Astrocyte (in vitro differentiated cells and primary cell): ENCODE measurements at regions not wholly inside any gene's neighbourhood (a gene's known extent, or its start where the extent isn't known, plus 50 kb on each side); places are given as distances from the start of the nearest gene placed in this dataset.

Experiments used
- DNase-seq: peaks from one replicate; pipeline ENCODE4 v3.0.0-alpha.2; 2010; ENCODE audit warnings: low read depth
- FAIRE-seq: peaks from 2 replicates; lab custom pipeline; 2011; peaks lifted over from hg19 to GRCh38; lab: Jason Lieb, UNC
- H2AFZ ChIP-seq: 2 replicates; pipeline ENCODE4 v1.6.0; 2012; ENCODE audit warnings: low read depth, low read length, inconsistent platforms
- H3K27ac ChIP-seq: 2 replicates; pipeline ENCODE4 v1.5.1; 2011; ENCODE audit warnings: low read depth, low read length, inconsistent platforms
- H3K27me3 ChIP-seq: 2 replicates; pipeline ENCODE4 v1.6.0; 2011; ENCODE audit warnings: low read length, inconsistent platforms; ENCODE audit not compliant: insufficient read depth
- H3K36me3 ChIP-seq: 2 replicates; pipeline ENCODE4 v1.5.1; 2011; ENCODE audit warnings: low read length, inconsistent platforms; ENCODE audit not compliant: insufficient read depth
- H3K4me1 ChIP-seq: 2 replicates; pipeline ENCODE4 v1.5.1; 2011; ENCODE audit warnings: low read length, inconsistent platforms; ENCODE audit not compliant: insufficient read depth
- H3K4me2 ChIP-seq: 2 replicates; pipeline ENCODE4 v1.6.0; 2012; ENCODE audit warnings: low read length, inconsistent platforms
- H3K4me3 ChIP-seq: 2 replicates; pipeline ENCODE4 v1.5.1; 2011; ENCODE audit warnings: low read depth, mild to moderate bottlenecking, low read length, inconsistent platforms; ENCODE audit not compliant: insufficient read depth
- H3K79me2 ChIP-seq: 2 replicates; pipeline ENCODE4 v1.6.0; 2012; ENCODE audit warnings: mild to moderate bottlenecking, low read length, inconsistent platforms; ENCODE audit not compliant: insufficient read depth
- H3K9ac ChIP-seq: 2 replicates; pipeline ENCODE4 v1.6.0; 2012; ENCODE audit warnings: mild to moderate bottlenecking, low read length, inconsistent platforms
- H3K9me3 ChIP-seq: 2 replicates; pipeline ENCODE4 v1.5.1; 2012; ENCODE audit warnings: low read depth, mild to moderate bottlenecking, low read length, inconsistent platforms; ENCODE audit not compliant: insufficient read depth
- H4K20me1 ChIP-seq: 2 replicates; pipeline ENCODE4 v1.6.0; 2012; ENCODE audit warnings: low read length, inconsistent platforms; ENCODE audit not compliant: insufficient read depth
- H3K27ac Mint-ChIP-seq: one replicate; pipeline ENCODE4 v1.8.0; 2021; ENCODE audit warnings: mild to moderate bottlenecking, mixed read lengths; ENCODE audit not compliant: unreplicated experiment
- H3K27me3 Mint-ChIP-seq: one replicate; pipeline ENCODE4 v1.8.0; 2021; ENCODE audit warnings: low read depth, mixed read lengths; ENCODE audit not compliant: unreplicated experiment
- H3K36me3 Mint-ChIP-seq: one replicate; pipeline ENCODE4 v1.8.0; 2021; ENCODE audit warnings: low read depth, mixed read lengths; ENCODE audit not compliant: unreplicated experiment
- H3K4me1 Mint-ChIP-seq: one replicate; pipeline ENCODE4 v1.8.0; 2021; ENCODE audit warnings: low read depth, mixed read lengths; ENCODE audit not compliant: unreplicated experiment
- H3K4me3 Mint-ChIP-seq: one replicate; pipeline ENCODE4 v1.8.0; 2021; ENCODE audit warnings: mild to moderate bottlenecking, moderate library complexity, mixed read lengths; ENCODE audit not compliant: unreplicated experiment
- H3K9me3 Mint-ChIP-seq: one replicate; pipeline ENCODE4 v1.8.0; 2021; ENCODE audit warnings: mild to moderate bottlenecking, mixed read lengths; ENCODE audit not compliant: unreplicated experiment
- CTCF ChIP-seq: IDR thresholded peaks from 2 replicates; pipeline ENCODE4 v1.5.1; 2011; ENCODE audit warnings: low read depth, mild to moderate bottlenecking, inconsistent platforms, low read length, moderate library complexity; ENCODE audit not compliant: insufficient read depth
- EZH2 ChIP-seq: IDR thresholded peaks from 2 replicates; pipeline ENCODE4 v1.6.1; 2012; ENCODE audit warnings: mild to moderate bottlenecking, low read length, inconsistent platforms; ENCODE audit not compliant: insufficient read depth

DNA sequence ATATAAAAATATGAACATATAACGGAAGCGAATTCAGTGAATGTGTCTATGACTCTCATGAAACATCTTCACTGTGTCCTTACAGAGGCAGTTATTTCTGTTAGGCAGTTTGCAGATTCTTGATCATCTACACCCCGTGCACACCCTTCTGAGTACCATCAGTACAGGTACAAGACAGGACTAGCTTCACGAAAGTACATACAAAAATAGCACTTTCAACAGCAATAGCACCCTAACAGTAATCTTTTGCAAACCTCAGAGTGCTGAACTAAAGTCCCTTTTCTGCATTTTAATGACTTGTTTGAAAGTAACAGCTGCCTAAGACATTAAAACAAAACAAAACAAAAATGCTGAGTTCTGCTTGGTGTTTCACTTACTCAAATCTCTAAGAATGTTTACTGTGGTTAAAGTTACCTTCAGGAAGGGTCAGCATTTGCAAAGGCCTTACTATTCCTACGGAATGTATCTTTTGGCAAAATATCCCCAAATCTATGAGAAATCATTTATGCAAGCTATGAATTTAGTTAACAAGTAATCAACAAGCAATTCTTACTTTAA, 104.1 kb downstream of the CNTN3 start:
- FAIRE-seq (no peak), DNase-seq (no peak)
- no peak overlapping the region for H3K4me2 ChIP-seq
- Mint-ChIP-seq H3K4me1 (no peaks in the 10 kb centered on the region), H3K4me3 (no peak overlapping the region), H3K36me3 (no peaks in the 10 kb centered on the region), H3K27ac (no peak overlapping the region), H3K27me3 (no peaks in the 10 kb centered on the region), H3K9me3 (no peaks in the 10 kb centered on the region)
- H3K79me2 ChIP-seq: no peaks in the 10 kb centered on the region
- H3K4me3 ChIP-seq: no peak overlapping the region
- H3K4me1 ChIP-seq: no peaks in the 10 kb centered on the region
- H3K27me3 ChIP-seq: no peaks in the 10 kb centered on the region
- H2AFZ ChIP-seq: no peak overlapping the region
- H3K27ac ChIP-seq: no peak overlapping the region
- H3K9me3 ChIP-seq: no peaks in the 10 kb centered on the region
- no peaks in the 10 kb centered on the region for H3K36me3 ChIP-seq
- H3K9ac ChIP-seq: no peak overlapping the region
- no peak for TF ChIP-seq EZH2
- no peak for TF ChIP-seq CTCF
- H4K20me1 ChIP-seq: no peaks in the 10 kb centered on the region

DNA sequence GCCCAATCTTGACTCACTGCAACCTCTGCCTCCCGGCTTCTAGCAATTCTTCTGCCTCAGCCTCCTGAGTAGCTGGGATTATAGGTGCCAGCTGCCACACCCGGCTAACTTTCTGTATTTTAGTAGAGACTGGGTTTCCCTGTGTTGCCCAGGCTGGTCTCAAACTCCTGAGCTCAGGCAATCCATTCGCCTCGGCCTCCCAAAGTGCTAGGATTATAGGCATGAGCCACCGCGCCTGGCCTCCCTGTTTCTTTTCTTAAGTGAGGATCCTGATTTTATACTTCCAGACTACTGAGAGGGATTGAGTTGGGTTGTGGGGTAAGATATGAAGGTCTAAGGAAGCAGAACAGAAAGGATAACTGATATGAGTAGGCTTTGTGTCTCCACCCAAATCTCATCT, 106.8 kb downstream of the CNTN3 start:
- Mint-ChIP-seq H3K36me3 (no peaks in the 10 kb centered on the region), H3K9me3 (no peaks in the 10 kb centered on the region), H3K4me3 (no peak overlapping the region), H3K4me1 (no peaks in the 10 kb centered on the region), H3K27me3 (no peaks in the 10 kb centered on the region), H3K27ac (no peak overlapping the region)
- H3K9me3 ChIP-seq: no peaks in the 10 kb centered on the region
- no peaks in the 10 kb centered on the region for H4K20me1 ChIP-seq
- no peaks in the 10 kb centered on the region for H3K79me2 ChIP-seq
- TF ChIP-seq CTCF (no peak), EZH2 (no peak)
- H3K4me3 ChIP-seq: no peak overlapping the region
- DNase-seq (no peak), FAIRE-seq (no peak)
- H3K4me1 ChIP-seq: no peaks in the 10 kb centered on the region
- H3K4me2 ChIP-seq: no peak overlapping the region
- no peaks in the 10 kb centered on the region for H3K36me3 ChIP-seq
- no peak overlapping the region for H3K9ac ChIP-seq
- no peak overlapping the region for H3K27ac ChIP-seq
- no peaks in the 10 kb centered on the region for H3K27me3 ChIP-seq
- H2AFZ ChIP-seq: no peak overlapping the region

DNA sequence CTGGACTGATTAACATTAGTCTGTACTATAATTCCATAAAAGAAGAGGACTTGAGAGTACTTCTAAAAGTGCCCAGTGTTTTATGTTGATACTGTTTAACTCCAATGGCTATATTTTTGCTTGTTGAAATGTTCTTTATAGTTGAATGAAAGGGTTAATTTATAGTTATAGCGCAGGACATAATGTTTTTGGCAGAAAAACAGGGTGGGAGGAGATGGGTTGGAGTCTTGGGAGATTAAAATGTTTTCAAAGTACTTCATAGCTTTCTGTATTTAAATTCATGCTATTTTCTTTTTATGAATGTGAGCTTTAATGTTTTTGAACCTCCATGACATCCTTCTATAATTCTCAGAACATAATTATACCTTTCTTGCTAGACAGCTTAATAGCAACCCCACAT, 108.2 kb downstream of the CNTN3 start:
- no peaks in the 10 kb centered on the region for H3K36me3 Mint-ChIP-seq
- no peaks in the 10 kb centered on the region for H3K9me3 Mint-ChIP-seq
- no peak overlapping the region for H3K27ac Mint-ChIP-seq
- no peak overlapping the region for H3K4me2 ChIP-seq
- H3K4me1 ChIP-seq: no peaks in the 10 kb centered on the region
- no peak overlapping the region for H3K9ac ChIP-seq
- H3K4me3 Mint-ChIP-seq: no peak overlapping the region
- no peak for TF ChIP-seq EZH2
- TF ChIP-seq CTCF: no peak
- H3K36me3 ChIP-seq: no peaks in the 10 kb centered on the region
- H3K27ac ChIP-seq: no peak overlapping the region
- H3K27me3 ChIP-seq: no peaks in the 10 kb centered on the region
- no peaks in the 10 kb centered on the region for H3K4me1 Mint-ChIP-seq
- H3K9me3 ChIP-seq: no peaks in the 10 kb centered on the region
- no peaks in the 10 kb centered on the region for H4K20me1 ChIP-seq
- H3K79me2 ChIP-seq: no peaks in the 10 kb centered on the region
- FAIRE-seq: no peak
- no peak overlapping the region for H3K4me3 ChIP-seq
- H2AFZ ChIP-seq: no peak overlapping the region
- DNase-seq: no peak
- H3K27me3 Mint-ChIP-seq: no peaks in the 10 kb centered on the region
